ENCODE measurements at regions not wholly inside any gene's neighbourhood (a gene's known extent, or its start where the extent isn't known, plus 50 kb on each side); places are given as distances from the start of the nearest gene placed in this dataset.

GRCh38 chr3:95310560-95310959, 1247.7 kb downstream of the NSUN3 start:
- TF ChIP-seq, protein P1, sequence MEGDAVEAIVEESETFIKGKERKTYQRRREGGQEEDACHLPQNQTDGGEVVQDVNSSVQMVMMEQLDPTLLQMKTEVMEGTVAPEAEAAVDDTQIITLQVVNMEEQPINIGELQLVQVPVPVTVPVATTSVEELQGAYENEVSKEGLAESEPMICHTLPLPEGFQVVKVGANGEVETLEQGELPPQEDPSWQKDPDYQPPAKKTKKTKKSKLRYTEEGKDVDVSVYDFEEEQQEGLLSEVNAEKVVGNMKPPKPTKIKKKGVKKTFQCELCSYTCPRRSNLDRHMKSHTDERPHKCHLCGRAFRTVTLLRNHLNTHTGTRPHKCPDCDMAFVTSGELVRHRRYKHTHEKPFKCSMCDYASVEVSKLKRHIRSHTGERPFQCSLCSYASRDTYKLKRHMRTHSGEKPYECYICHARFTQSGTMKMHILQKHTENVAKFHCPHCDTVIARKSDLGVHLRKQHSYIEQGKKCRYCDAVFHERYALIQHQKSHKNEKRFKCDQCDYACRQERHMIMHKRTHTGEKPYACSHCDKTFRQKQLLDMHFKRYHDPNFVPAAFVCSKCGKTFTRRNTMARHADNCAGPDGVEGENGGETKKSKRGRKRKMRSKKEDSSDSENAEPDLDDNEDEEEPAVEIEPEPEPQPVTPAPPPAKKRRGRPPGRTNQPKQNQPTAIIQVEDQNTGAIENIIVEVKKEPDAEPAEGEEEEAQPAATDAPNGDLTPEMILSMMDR (IDR thresholded peaks at IDR 0.05): no peak
- no peak for TF ChIP-seq POLR2A (IDR thresholded peaks at IDR 0.05)

All from body of pancreas (tissue), 4 donors.